Spleen (tissue), 11 donors: ENCODE measurements at regions not wholly inside any gene's neighbourhood (a gene's known extent, or its start where the extent isn't known, plus 50 kb on each side); places are given as distances from the start of the nearest gene placed in this dataset.

Experiments used
- DNase-seq: peaks from one replicate; pipeline ENCODE4 v3.0.0-alpha.2; 2020
- H3K27ac ChIP-seq, 8 donors: fragments of 200-600 bp; sonication (generic) in 7 of 8; 1 replicate in 4 of 8; 2 replicates in 4 of 8; pipeline versions ENCODE4 v1.5.0 to v1.8.0; 2016 to 2021; ENCODE audit warnings: inconsistent platforms in 4 of 8, mild to moderate bottlenecking in 4 of 8, moderate library complexity in 1 of 8
- H3K27me3 ChIP-seq, 7 donors: fragments of 200-600 bp; sonication (generic) in 6 of 7; replicated peaks in 1 of 7; 1 replicate in 4 of 7; 2 replicates in 3 of 7; pipeline versions ENCODE4 v1.5.0 to v1.8.0; 2016 to 2021; ENCODE audit warnings: inconsistent platforms in 3 of 7, mild to moderate bottlenecking in 1 of 7
- H3K36me3 ChIP-seq, 6 donors: fragments of 200-600 bp; sonication (generic) in 5 of 6; 1 replicate in 4 of 6; 2 replicates in 2 of 6; pipeline versions ENCODE4 v1.5.0 to v1.8.0; 2016 to 2021; ENCODE audit warnings: inconsistent platforms in 2 of 6
- H3K4me1 ChIP-seq, 6 donors: fragments of 200-600 bp; sonication (generic) in 5 of 6; 1 replicate in 3 of 6; 2 replicates in 3 of 6; pipeline versions ENCODE4 v1.5.0 to v1.8.0; 2016 to 2021; ENCODE audit warnings: inconsistent platforms in 3 of 6
- H3K4me3 ChIP-seq, 8 donors: fragments of 200-600 bp; sonication (generic) in 7 of 8; 1 replicate in 4 of 8; 2 replicates in 4 of 8; pipeline versions ENCODE4 v1.5.0 to v1.8.0; 2016 to 2021; ENCODE audit warnings: inconsistent platforms in 4 of 8, mild to moderate bottlenecking in 4 of 8, moderate library complexity in 2 of 8
- H3K9me3 ChIP-seq, 8 donors: fragments of 200-600 bp; sonication (generic) in 7 of 8; 1 replicate in 4 of 8; 2 replicates in 4 of 8; pipeline versions ENCODE4 v1.5.0 to v1.8.0; 2016 to 2021; ENCODE audit warnings: inconsistent platforms in 4 of 8
- POLR2A ChIP-seq, 3 donors: fragments of 450-650 bp; IDR thresholded peaks; one replicate each; pipeline ENCODE4 v1.5.1; 2017; ENCODE audit warnings: antibody characterized with exemption in 3 of 3, mild to moderate bottlenecking in 1 of 3
- POLR2AphosphoS5 ChIP-seq, 3 donors: sonication (generic); formaldehyde crosslinking; IDR thresholded peaks; one replicate each; pipeline ENCODE4 v1.5.1; 2017; ENCODE audit warnings: antibody characterized with exemption in 3 of 3
- WGBS, 5 donors: extraction: QIAGEN DNeasy Blood & Tissue Kit in 3 of 5; methylation state at CpG; one replicate each; pipeline versions ENCODE4 v1.1.5 to v1.1.7; 2013 to 2018; 5-methylcytosine and 5-hydroxymethylcytosine counted together
- intact Hi-C: fragments of 100-400 bp; cut with DNase I; formaldehyde crosslinking; loops from one replicate; pipeline ENCODE4 v1.15.0; 2023; ENCODE audit warnings: low total_unique reads
- TF ChIP-seq, protein P1 (sequence below), 11 experiments: fragments of 200-600 bp in 7 of 11; fragments of 450-650 bp in 4 of 11; sonication (generic) in 4 of 11; IDR thresholded peaks in 8 of 11; conservative IDR thresholded peaks in 3 of 11; 1 replicate in 7 of 11; 2 replicates in 4 of 11; pipeline versions ENCODE4 v1.4.0 to v1.8.0; 2016 to 2021; ENCODE audit warnings: antibody characterized with exemption in 11 of 11, inconsistent platforms in 4 of 11, mild to moderate bottlenecking in 1 of 11
- donor health status: healthy with polysubstance abuse.
- donor health status: DM: no; HTN: no; CAD: no; lungs with moderate emphysema.
- donor health status: DM: no; HTN: no; CAD: no.
- donor health status: Bipolar disorder and iron deficiency.
- donor health status: healthy.
- donor health status: DM: no; HTN: no; CAD: no.
- donor health status: DM: yes; HTN: yes; CAD: no.

DNA sequence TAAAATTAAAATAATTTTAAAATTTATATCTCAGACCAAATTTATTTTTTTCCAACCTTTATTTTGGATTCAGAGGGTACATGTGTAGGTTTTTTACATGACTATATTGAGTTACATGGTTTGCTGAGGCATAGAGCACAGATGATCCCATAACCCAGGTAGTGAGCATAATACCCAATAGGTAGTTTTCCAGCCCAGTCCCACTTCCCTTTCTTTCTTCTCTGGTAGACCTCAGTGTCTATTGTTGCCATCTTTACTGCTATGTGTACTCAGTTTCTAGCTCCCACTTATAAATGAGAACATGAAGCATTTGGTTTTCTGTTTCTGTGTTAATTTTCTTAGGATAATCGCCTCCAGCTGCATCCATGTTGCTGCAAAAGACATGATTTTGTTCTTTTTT is 338.1 kb downstream of the EFHB start:
- no peaks in the 10 kb centered on the region for H3K27me3 ChIP-seq
- no peak overlapping the region for H3K27ac ChIP-seq
- no peak overlapping the region for H3K4me3 ChIP-seq
- whole genome bisulfite sequencing, 5 donors: 65 to 81% (median 79%) methylated on average over 1 of the region's 1 CpG
- DNase-seq: no peak
- no peaks in the 10 kb centered on the region for H3K36me3 ChIP-seq
- H3K4me1 ChIP-seq: peaks cover 0 to 4% (median 0%) of the 10 kb centered on the region in 6 donors
- TF ChIP-seq, protein P1, sequence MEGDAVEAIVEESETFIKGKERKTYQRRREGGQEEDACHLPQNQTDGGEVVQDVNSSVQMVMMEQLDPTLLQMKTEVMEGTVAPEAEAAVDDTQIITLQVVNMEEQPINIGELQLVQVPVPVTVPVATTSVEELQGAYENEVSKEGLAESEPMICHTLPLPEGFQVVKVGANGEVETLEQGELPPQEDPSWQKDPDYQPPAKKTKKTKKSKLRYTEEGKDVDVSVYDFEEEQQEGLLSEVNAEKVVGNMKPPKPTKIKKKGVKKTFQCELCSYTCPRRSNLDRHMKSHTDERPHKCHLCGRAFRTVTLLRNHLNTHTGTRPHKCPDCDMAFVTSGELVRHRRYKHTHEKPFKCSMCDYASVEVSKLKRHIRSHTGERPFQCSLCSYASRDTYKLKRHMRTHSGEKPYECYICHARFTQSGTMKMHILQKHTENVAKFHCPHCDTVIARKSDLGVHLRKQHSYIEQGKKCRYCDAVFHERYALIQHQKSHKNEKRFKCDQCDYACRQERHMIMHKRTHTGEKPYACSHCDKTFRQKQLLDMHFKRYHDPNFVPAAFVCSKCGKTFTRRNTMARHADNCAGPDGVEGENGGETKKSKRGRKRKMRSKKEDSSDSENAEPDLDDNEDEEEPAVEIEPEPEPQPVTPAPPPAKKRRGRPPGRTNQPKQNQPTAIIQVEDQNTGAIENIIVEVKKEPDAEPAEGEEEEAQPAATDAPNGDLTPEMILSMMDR (IDR thresholded peaks at IDR 0.05 in 8 of 11, conservative IDR thresholded peaks at IDR 0.05 in 3 of 11): no peak
- TF ChIP-seq POLR2A (IDR thresholded peaks at IDR 0.05) (no peak), POLR2AphosphoS5 (IDR thresholded peaks at IDR 0.05) (no peak)
- H3K9me3 ChIP-seq: peaks cover 0 to 10% (median 0%) of the 10 kb centered on the region in 8 donors
- intact Hi-C loops: no loop called here
